H9 (cell line): ENCODE measurements at regions not wholly inside any gene's neighbourhood (a gene's known extent, or its start where the extent isn't known, plus 50 kb on each side); places are given as distances from the start of the nearest gene placed in this dataset.

Experiments used
- DNase-seq: peaks from one replicate; pipeline ENCODE4 v3.0.0-alpha.2; 2017
- H2AFZ ChIP-seq: one replicate; pipeline ENCODE4 v1.6.1; 2013; ENCODE audit warnings: mild to moderate bottlenecking, low read length, control low read depth, moderate library complexity
- H2AK5ac ChIP-seq: 2 replicates; pipeline ENCODE4 v1.6.1; 2013; ENCODE audit warnings: low read length, control low read depth, mixed read lengths; ENCODE audit not compliant: insufficient read length
- H2BK120ac ChIP-seq: one replicate; pipeline ENCODE4 v1.6.1; 2013; ENCODE audit warnings: low read depth, mild to moderate bottlenecking, low read length, control low read depth, inconsistent platforms; ENCODE audit not compliant: poor library complexity, severe bottlenecking
- H2BK12ac ChIP-seq: 2 replicates; pipeline ENCODE4 v1.6.1; 2013; ENCODE audit warnings: low read length, control low read depth, mixed read lengths, low read depth; ENCODE audit not compliant: insufficient read length
- H2BK15ac ChIP-seq: 2 replicates; pipeline ENCODE4 v1.6.1; 2013; ENCODE audit warnings: low read depth, low read length, control low read depth
- H2BK20ac ChIP-seq: one replicate; pipeline ENCODE4 v1.6.1; 2013; ENCODE audit warnings: low read depth, mild to moderate bottlenecking, low read length, control low read depth, inconsistent platforms; ENCODE audit not compliant: poor library complexity, severe bottlenecking
- H2BK5ac ChIP-seq: 2 replicates; pipeline ENCODE4 v1.6.1; 2013; ENCODE audit warnings: low read length, control low read depth, mixed read lengths; ENCODE audit not compliant: insufficient read length
- H3K14ac ChIP-seq: 2 replicates; pipeline ENCODE4 v1.6.1; 2013; ENCODE audit warnings: low read length, control low read depth; ENCODE audit not compliant: insufficient read depth
- H3K18ac ChIP-seq: 2 replicates; pipeline ENCODE4 v1.6.1; 2013; ENCODE audit warnings: low read depth, mild to moderate bottlenecking, mixed read lengths, low read length, control low read depth; ENCODE audit not compliant: insufficient read length
- H3K23ac ChIP-seq: 2 replicates; pipeline ENCODE4 v1.6.1; 2013; ENCODE audit warnings: low read length, control low read depth, mixed read lengths, low read depth; ENCODE audit not compliant: insufficient read length
- H3K23me2 ChIP-seq: 2 replicates; pipeline ENCODE4 v1.6.1; 2013; ENCODE audit warnings: low read depth, mild to moderate bottlenecking, mixed read lengths, low read length, control low read depth; ENCODE audit not compliant: insufficient read length, poor library complexity, severe bottlenecking
- H3K27ac ChIP-seq: 2 replicates; pipeline ENCODE4 v1.5.1; 2013; ENCODE audit warnings: low read length, control low read depth, mixed read lengths, low read depth; ENCODE audit not compliant: insufficient read length
- H3K27me3 ChIP-seq: 2 replicates; pipeline ENCODE4 v1.6.1; 2013; ENCODE audit warnings: low read length, control low read depth, inconsistent platforms; ENCODE audit not compliant: insufficient read depth
- H3K4ac ChIP-seq: 2 replicates; pipeline ENCODE4 v1.6.1; 2013; ENCODE audit warnings: low read depth, mild to moderate bottlenecking, control low read depth, inconsistent platforms, low read length, moderate library complexity
- H3K4me1 ChIP-seq: 2 replicates; pipeline ENCODE4 v1.6.1; 2013; ENCODE audit warnings: low read length, control low read depth, inconsistent platforms; ENCODE audit not compliant: insufficient read depth
- H3K4me2 ChIP-seq: 2 replicates; pipeline ENCODE4 v1.6.1; 2013; ENCODE audit warnings: low read length, control low read depth, mixed read lengths; ENCODE audit not compliant: insufficient read length, insufficient read depth
- H3K56ac ChIP-seq: 2 replicates; pipeline ENCODE4 v1.6.1; 2013; ENCODE audit warnings: low read depth, mild to moderate bottlenecking, mixed read lengths, low read length, control low read depth; ENCODE audit not compliant: insufficient read length
- H3K79me1 ChIP-seq: 2 replicates; pipeline ENCODE4 v1.6.1; 2013; ENCODE audit warnings: low read depth, mild to moderate bottlenecking, moderate library complexity, low read length, control low read depth, inconsistent platforms; ENCODE audit not compliant: insufficient read depth, poor library complexity, severe bottlenecking
- H3K79me2 ChIP-seq: 2 replicates; pipeline ENCODE4 v1.6.1; 2013; ENCODE audit warnings: low read length, control low read depth, inconsistent platforms; ENCODE audit not compliant: insufficient read depth
- H3K9ac ChIP-seq: 2 replicates; pipeline ENCODE4 v1.6.1; 2013; ENCODE audit warnings: low read length, control low read depth, mixed read lengths; ENCODE audit not compliant: insufficient read length; ENCODE audit errors: extremely low read depth
- H3K9me3 ChIP-seq: one replicate; pipeline ENCODE4 v1.6.1; 2013; ENCODE audit warnings: low read depth, low read length, inconsistent platforms; ENCODE audit not compliant: control insufficient read depth
- H3T11ph ChIP-seq: one replicate; pipeline ENCODE4 v1.6.1; 2013; ENCODE audit warnings: mild to moderate bottlenecking, low read length, control low read depth, inconsistent platforms
- H4K20me1 ChIP-seq: one replicate; pipeline ENCODE4 v1.6.1; 2013; ENCODE audit not compliant: control insufficient read depth, insufficient read length, insufficient read depth
- H4K5ac ChIP-seq: 2 replicates; pipeline ENCODE4 v1.6.1; 2013; ENCODE audit warnings: low read depth, mild to moderate bottlenecking, mixed read lengths, low read length, control low read depth; ENCODE audit not compliant: insufficient read length
- H4K8ac ChIP-seq: replicated peaks from 2 replicates; pipeline ENCODE4 v1.6.1; 2013; ENCODE audit warnings: low read length, control low read depth, mixed read lengths, low read depth; ENCODE audit not compliant: insufficient read length
- H4K91ac ChIP-seq: 2 replicates; pipeline ENCODE4 v1.6.1; 2013; ENCODE audit warnings: low read depth, mild to moderate bottlenecking, moderate library complexity, mixed read lengths, low read length, control low read depth; ENCODE audit not compliant: insufficient read length
- H3K27ac Mint-ChIP-seq, 3 experiments: 2 replicates in 2 of 3; 3 replicates in 1 of 3; pipeline ENCODE4 v1.8.0; 2020 to 2021; ENCODE audit warnings: mixed read lengths in 3 of 3, mild to moderate bottlenecking in 1 of 3, moderate library complexity in 1 of 3
- H3K27me3 Mint-ChIP-seq: 2 replicates; pipeline ENCODE4 v1.8.0; 2021; ENCODE audit warnings: low read depth, mild to moderate bottlenecking, moderate library complexity, mixed read lengths
- H3K36me3 Mint-ChIP-seq, 3 experiments: 2 replicates in 2 of 3; 3 replicates in 1 of 3; pipeline ENCODE4 v1.8.0; 2020 to 2021; ENCODE audit warnings: low read depth in 3 of 3, mixed read lengths in 3 of 3; ENCODE audit not compliant: insufficient read depth in 1 of 3
- H3K4me1 Mint-ChIP-seq, 2 experiments: 2 replicates each; pipeline ENCODE4 v1.8.0; 2020; ENCODE audit warnings: mixed read lengths in 2 of 2
- H3K4me3 Mint-ChIP-seq, 2 experiments: 2 replicates in 1 of 2; 3 replicates in 1 of 2; pipeline ENCODE4 v1.8.0; 2020 to 2021; ENCODE audit warnings: mild to moderate bottlenecking in 2 of 2, mixed read lengths in 2 of 2, moderate library complexity in 1 of 2
- H3K9me3 Mint-ChIP-seq, 2 experiments: 2 replicates in 1 of 2; 3 replicates in 1 of 2; pipeline ENCODE4 v1.8.0; 2020; ENCODE audit warnings: mild to moderate bottlenecking in 2 of 2, mixed read lengths in 2 of 2, moderate library complexity in 1 of 2
- WGBS: extraction: QIAGEN DNeasy Blood & Tissue Kit; methylation state at CpG from one replicate; pipeline ENCODE4 v1.1.7; 2013; ENCODE audit warnings: missing lambda C conversion rate, low lambda C conversion rate, mixed read lengths; ENCODE audit not compliant: insufficient read length; ENCODE audit errors: extremely low coverage; 5-methylcytosine and 5-hydroxymethylcytosine counted together
- TF ChIP-seq, protein P1 (sequence below): fragments of 200-600 bp; sonication (generic); conservative IDR thresholded peaks from 3 replicates; pipeline ENCODE4 v1.8.0; 2021; ENCODE audit warnings: antibody characterized with exemption, mild to moderate bottlenecking

DNA sequence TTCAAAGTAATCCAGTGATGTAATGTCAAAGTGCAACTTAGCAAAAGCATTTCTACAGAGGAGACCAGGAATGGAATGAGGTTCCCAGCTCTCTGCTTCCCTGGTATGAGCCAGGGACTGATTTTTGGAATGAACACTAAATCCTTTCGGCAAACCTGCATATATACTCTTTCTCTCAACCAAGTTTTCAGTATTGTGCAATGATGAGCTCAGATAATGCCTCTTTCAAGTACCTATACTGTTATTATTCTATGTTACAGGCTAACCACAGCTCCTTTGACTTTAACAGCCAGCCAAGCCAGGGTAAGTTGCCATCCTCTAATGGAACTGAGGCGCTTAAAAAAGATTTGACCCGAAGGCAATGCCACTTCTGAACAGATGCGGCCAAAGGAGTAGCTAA lies 104.9 kb upstream of the FSCB start:
- no peak overlapping the region for H3K4me3 Mint-ChIP-seq
- no peaks in the 10 kb centered on the region; the same call in 1 of the 2 replicates for H3K27me3 Mint-ChIP-seq
- Histone ChIP-seq H3K27ac (no peak overlapping the region), H3K4me2 (no peak overlapping the region), H3K9me3 (no peaks in the 10 kb centered on the region), H4K91ac (no peak overlapping the region), H3K9ac (no peak overlapping the region), H4K8ac (no peak overlapping the region), H2BK15ac (no peak overlapping the region), H4K20me1 (no peaks in the 10 kb centered on the region), H2BK120ac (no peak overlapping the region), H2BK5ac (no peak overlapping the region), H3K79me1 (no peaks in the 10 kb centered on the region), H3K4me1 (no peaks in the 10 kb centered on the region), H3K14ac (no peak overlapping the region), H3K27me3 (no peaks in the 10 kb centered on the region), H3K18ac (no peak overlapping the region), H3T11ph (no peak overlapping the region), H2AK5ac (no peak overlapping the region), H3K79me2 (no peaks in the 10 kb centered on the region), H3K23me2 (no peaks in the 10 kb centered on the region), H4K5ac (no peak overlapping the region), H3K56ac (no peak overlapping the region), H3K4ac (no peak overlapping the region), H2BK12ac (no peak overlapping the region), H3K23ac (no peak overlapping the region), H2BK20ac (no peak overlapping the region), H2AFZ (no peak overlapping the region)
- no peak overlapping the region for H3K27ac Mint-ChIP-seq
- DNase-seq: no peak
- H3K4me1 Mint-ChIP-seq: peaks cover 6 to 7% of the 10 kb centered on the region in 2 experiments; a peak in 3 of 4 replicates
- TF ChIP-seq, protein P1, sequence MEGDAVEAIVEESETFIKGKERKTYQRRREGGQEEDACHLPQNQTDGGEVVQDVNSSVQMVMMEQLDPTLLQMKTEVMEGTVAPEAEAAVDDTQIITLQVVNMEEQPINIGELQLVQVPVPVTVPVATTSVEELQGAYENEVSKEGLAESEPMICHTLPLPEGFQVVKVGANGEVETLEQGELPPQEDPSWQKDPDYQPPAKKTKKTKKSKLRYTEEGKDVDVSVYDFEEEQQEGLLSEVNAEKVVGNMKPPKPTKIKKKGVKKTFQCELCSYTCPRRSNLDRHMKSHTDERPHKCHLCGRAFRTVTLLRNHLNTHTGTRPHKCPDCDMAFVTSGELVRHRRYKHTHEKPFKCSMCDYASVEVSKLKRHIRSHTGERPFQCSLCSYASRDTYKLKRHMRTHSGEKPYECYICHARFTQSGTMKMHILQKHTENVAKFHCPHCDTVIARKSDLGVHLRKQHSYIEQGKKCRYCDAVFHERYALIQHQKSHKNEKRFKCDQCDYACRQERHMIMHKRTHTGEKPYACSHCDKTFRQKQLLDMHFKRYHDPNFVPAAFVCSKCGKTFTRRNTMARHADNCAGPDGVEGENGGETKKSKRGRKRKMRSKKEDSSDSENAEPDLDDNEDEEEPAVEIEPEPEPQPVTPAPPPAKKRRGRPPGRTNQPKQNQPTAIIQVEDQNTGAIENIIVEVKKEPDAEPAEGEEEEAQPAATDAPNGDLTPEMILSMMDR: no peak
- H3K9me3 Mint-ChIP-seq: no peaks in the 10 kb centered on the region
- no peaks in the 10 kb centered on the region for H3K36me3 Mint-ChIP-seq
- WGBS: no CpG with 5 or more reads among the region's 4 CpGs
